GM18867 (cell line): ENCODE measurements at regions not wholly inside any gene's neighbourhood (a gene's known extent, or its start where the extent isn't known, plus 50 kb on each side); places are given as distances from the start of the nearest gene placed in this dataset.
"Not testable (repeated sequence)": the region's sequence is repeated elsewhere in the genome, so short reads cannot be mapped to it uniquely, and the experiment has no call there.

Source experiments
- ATAC-seq: cut with Tn5 transposase; IDR thresholded peaks from one replicate; pipeline ENCODE4 v1.9.1; 2021; ENCODE audit warnings: mild to moderate bottlenecking, moderate library complexity; ENCODE audit not compliant: unreplicated experiment

GRCh38 chr1:65020774-65021173 lies 54.4 kb upstream of the JAK1 start:
- no peak for ATAC-seq

GRCh38 chr1:65021795-65022194 lies 55.4 kb upstream of the JAK1 start:
- ATAC-seq = no peak

DNA sequence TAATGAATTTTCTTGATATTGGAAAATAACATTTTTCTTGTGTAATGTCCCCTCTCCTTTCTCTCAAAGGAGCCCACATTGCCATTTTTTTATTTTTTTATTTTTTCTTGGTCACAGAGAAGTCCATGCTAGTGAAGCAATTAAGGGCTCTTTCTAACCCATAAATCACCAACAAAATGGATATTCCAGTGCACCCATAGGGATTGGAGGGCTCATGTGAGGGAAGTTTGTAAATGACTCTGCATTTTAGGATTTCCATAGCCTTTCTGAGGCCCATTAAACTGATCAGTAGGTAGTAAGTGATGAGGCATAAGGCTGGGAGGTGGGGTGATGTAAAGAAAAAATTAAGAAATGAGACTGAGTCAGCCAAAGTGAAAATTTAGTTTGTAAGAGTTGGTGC lies 55.9 kb upstream of the JAK1 start:
- no peak for ATAC-seq

DNA sequence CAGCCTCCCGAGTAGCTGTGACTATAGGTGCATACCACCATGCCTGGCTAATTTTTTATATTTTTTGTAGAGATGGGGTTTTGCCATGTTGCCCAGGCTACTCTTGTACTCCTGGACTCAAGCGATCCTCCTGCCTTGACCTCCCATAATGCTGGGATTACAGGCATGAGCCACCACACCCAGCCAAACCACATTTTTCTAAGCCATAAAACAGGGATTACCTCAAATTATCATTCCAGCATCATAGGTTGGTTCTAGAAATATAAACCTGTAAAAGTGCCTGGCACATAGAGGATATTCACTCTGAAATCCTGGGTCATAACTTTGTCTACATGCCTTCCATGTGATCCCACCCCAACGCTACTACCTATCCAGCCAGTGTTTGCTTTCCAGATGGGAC lies 59.4 kb upstream of the JAK1 start:
- no peak for ATAC-seq

DNA sequence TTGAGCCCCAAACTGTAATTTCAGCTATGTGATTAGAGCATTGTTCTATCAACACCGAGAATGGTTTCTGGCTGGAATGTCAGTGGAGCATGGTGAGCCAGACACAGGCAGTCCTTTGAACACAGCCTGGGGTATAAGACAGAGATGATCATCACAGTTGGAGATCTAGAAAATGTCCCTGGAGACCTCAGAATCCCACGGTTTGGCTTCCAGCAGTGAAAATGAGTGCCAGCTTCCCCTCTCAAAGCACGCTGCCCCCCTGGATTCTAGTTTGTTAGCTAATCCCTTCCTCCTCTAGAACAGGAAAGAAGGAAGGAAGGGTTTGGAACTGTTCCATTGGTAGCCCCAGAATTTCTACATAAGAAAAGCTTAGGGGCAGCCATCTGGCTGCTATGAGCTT lies 59.9 kb upstream of the JAK1 start:
- ATAC-seq = no peak

- no peak for ATAC-seq
Observed at GRCh38 chr1:65027666-65028358, 61.5 kb upstream of the JAK1 start.

GRCh38 chr1:65029434-65029833 lies 63.1 kb upstream of the JAK1 start:
- not testable (repeated sequence) for ATAC-seq

GRCh38 chr1:65034879-65035278 lies 68.5 kb upstream of the JAK1 start:
- not testable (repeated sequence) for ATAC-seq

DNA sequence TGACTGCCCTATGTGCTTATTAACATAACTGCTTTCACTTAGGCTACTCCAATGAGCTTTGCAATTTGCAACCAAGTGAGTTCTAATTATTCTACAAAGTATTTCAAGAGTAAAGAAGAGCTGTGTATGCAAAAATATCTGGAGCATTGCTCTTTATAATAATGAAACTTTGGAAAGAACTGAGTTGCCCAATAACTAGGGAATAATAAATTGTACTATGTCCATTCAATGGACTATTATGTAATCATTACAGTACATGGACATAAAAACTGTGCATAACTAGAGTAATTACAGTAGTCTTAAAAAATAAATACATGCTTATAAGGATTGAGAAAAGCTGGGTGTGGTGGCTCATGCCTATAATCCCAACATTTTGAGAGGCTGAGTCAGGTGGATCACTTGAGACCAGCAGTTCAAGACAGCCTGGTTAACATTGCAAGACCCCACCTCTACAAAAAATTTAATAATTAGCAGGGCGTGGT lies 70.3 kb upstream of the JAK1 start:
- no peak for ATAC-seq

DNA sequence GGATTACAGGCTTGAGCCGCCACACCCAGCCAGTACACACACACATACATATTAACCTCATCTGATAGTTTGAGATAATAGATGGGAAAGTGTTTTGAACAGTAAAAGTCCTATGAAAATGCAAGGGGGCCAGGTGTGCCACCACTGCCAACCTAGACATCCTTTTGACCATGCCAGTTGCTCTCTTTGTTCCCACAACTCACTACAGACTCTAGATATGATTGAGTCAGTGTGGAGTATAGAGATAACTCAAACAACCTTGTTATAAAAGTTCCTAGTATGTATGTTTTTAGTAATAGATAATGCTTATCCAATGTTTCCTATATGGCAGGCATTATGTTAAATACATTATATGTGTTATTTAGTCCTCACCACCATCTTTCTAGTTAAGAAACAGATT lies 72.7 kb upstream of the JAK1 start:
- ATAC-seq = no peak

DNA sequence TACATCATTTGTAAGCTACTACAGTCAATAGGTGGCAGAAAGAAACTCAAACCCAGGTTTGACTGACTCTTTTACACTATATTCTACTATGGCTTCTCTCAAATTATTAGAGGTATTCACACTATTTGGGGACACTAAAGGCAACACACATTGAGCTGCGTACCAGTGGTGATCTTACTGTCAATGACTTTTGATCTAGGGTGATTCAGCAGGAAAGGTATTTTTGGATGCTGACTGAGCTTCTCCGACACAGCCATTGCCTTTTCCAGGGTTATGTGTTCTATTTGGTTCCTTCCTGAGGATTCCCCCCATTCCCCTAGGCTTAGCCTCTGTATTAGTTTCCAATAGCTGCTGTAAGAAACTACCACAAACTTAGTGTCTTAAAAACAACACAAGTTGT lies 73.2 kb upstream of the JAK1 start:
- ATAC-seq = no peak

GRCh38 chr1:65042467-65042866 lies 76.1 kb upstream of the JAK1 start:
- no peak for ATAC-seq

GRCh38 chr1:65044411-65044810 lies 78.1 kb upstream of the JAK1 start:
- ATAC-seq = no peak

- no peak for ATAC-seq
Observed at GRCh38 chr1:65045022-65045817, 78.9 kb upstream of the JAK1 start.

GRCh38 chr1:65048335-65048734 lies 82.0 kb upstream of the JAK1 start:
- ATAC-seq = no peak

GRCh38 chr1:65049941-65050713 lies 83.8 kb upstream of the JAK1 start:
- no peak for ATAC-seq

- no peak for ATAC-seq
Observed at GRCh38 chr1:65050735-65051134, 84.4 kb upstream of the JAK1 start.

DNA sequence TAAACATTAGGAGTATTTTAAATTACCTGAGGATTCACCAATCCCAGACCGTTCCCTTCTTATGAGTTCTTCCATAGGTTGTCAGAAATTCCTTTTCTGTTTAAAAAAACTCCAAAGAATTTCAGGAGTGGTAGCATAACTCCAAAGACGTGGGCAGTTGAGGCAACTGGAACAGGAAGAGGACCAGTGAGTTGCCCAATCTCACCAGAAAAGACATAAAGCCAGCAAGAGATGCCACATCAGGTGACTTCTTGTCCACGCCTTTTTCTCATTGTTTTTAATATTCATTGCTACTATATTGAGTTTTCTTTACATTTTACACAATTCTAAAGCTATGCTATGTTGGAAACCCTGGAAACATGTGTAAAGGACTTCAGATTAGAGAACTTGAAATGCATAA lies 88.1 kb upstream of the JAK1 start:
- ATAC-seq = no peak

- no peak for ATAC-seq
Observed at GRCh38 chr1:65055747-65056146, 89.4 kb upstream of the JAK1 start.

DNA sequence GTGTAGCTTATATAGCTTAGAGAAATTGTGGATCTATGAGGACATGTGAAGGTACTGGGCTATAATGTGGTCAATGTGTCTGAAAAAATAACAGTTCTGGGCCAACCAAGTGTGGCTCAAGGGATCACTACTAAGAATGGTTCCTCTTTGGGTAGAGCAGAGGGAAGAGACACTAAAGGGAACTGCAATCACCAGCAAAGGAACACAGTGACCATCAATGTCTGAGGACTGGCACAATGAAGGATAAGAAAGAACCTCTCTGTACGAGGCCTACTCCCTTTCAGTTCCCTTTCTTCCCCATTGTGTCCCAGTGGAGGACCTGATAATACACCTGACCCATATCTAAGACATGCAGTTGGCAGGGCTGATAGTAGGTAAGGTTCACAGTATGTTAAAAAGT lies 89.9 kb upstream of the JAK1 start:
- no peak for ATAC-seq

- ATAC-seq = no peak
Observed at GRCh38 chr1:65056866-65057265, 90.5 kb upstream of the JAK1 start.
